ENCODE measurements at regions not wholly inside any gene's neighbourhood (a gene's known extent, or its start where the extent isn't known, plus 50 kb on each side); places are given as distances from the start of the nearest gene placed in this dataset.

DNA sequence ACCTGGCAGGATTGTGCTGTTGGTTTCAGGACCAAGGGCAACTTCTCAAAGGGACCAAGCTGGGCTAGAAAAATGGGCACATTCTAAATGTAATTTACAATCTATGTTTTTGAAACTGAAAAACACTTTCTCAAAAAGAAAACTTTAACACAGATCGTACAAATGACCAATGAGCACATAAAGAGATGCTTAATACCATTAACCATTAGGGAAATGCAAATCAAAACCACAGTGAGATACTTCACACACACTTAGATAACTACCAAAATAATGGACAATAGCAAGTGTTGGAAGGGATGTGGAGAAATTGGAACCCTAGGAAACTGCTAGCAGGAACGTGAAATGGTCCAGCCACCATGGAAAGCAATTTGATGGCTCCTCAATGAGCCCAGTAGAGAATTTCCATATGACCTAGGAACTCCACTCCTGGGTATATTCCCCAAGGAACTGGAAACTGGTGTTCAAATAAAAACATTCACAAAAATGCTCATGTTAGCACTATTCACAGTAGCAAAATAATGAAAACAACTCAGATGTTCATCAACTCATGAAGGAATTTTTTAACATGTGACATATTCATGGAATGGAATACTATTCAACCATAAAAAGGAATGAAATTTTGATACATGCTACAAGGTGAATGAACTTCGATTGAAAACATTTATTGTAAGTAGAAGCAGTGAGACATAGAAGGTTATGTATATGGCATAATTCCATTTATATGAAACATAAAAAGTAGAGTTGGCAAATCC is 288.3 kb upstream of the NR2F2 start:
- no peak overlapping the region for H3K27ac Mint-ChIP-seq (ENCODE audit: low read depth, unreplicated experiment)
- no peaks in the 10 kb centered on the region for H3K4me1 Mint-ChIP-seq (ENCODE audit: insufficient read depth, unreplicated experiment)
- H3K36me3 Mint-ChIP-seq (ENCODE audit: insufficient read depth, unreplicated experiment), result no peaks in the 10 kb centered on the region
- H3K27me3 Mint-ChIP-seq (ENCODE audit: insufficient read depth, unreplicated experiment), result no peaks in the 10 kb centered on the region
- intact Hi-C loops (cut with micrococcal nuclease), result no loop called here
- no peaks in the 10 kb centered on the region for H3K9me3 Mint-ChIP-seq (ENCODE audit: unreplicated experiment)
- DNase-seq (ENCODE audit: unreplicated experiment), result no peak
- TF ChIP-seq, protein P1, sequence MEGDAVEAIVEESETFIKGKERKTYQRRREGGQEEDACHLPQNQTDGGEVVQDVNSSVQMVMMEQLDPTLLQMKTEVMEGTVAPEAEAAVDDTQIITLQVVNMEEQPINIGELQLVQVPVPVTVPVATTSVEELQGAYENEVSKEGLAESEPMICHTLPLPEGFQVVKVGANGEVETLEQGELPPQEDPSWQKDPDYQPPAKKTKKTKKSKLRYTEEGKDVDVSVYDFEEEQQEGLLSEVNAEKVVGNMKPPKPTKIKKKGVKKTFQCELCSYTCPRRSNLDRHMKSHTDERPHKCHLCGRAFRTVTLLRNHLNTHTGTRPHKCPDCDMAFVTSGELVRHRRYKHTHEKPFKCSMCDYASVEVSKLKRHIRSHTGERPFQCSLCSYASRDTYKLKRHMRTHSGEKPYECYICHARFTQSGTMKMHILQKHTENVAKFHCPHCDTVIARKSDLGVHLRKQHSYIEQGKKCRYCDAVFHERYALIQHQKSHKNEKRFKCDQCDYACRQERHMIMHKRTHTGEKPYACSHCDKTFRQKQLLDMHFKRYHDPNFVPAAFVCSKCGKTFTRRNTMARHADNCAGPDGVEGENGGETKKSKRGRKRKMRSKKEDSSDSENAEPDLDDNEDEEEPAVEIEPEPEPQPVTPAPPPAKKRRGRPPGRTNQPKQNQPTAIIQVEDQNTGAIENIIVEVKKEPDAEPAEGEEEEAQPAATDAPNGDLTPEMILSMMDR (IDR thresholded peaks at IDR 0.05; ENCODE audit: unreplicated experiment), result no peak
- ChIA-PET POLR2A (no interaction called here), CTCF (no interaction called here)
- H3K4me3 Mint-ChIP-seq (ENCODE audit: unreplicated experiment), result no peak overlapping the region
- BruUV-seq (replicated peaks), result no TSS peak

DNA sequence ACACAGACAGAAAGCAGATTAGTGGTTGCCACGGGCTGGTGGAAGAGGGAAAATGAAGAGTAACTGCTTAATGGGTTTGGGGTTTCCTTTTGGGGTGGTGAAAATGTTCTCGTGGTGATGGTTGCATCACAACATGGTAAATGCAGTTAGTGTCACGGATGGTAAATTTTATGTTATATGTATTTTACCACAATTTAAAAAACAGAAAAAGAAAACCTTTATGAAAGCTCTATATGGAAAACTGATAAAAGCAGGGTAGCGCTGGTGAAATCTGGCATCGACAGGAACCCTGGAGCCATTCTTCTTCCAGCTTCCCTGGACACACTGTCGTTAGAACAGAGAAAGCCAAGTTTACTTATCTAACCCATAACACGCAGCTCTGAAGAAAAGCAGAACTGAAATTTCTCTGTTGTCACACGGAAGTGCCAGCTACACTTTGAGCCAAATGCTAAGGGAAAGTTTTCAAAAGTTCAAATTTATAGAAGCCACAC is 287.7 kb upstream of the NR2F2 start:
- CTCF ChIA-PET, result no interaction called here
- no TSS peak for BruUV-seq (replicated peaks)

DNA sequence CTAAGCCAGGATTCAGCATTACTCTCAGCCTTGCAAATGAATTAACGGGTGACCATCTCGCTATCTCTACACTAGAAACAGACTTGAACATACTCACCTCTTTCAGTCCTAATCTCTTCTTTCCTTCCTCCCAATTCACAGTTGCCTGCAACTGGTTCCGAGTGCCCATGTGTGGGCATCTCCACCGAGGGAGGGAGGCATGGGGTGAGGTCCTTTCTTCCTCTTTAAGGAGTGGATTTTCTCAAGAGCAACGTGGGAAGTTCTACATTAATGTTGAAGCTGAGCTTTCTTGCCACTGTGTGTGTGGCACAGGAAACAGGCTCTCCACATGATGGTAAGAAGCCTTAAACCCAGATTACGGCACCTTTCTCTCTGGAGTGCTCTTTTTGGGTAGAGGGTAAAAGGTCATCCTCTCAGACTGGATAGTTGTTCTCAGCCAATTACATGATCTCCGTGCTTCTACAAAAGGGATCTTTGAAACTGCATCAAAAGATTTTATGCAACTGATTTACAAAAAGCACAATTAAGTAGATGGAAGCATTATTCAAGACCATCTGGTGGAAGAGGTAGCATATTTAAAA is 286.8 kb upstream of the NR2F2 start:
- POLR2A ChIA-PET, result no interaction called here
- no peak overlapping the region for H3K4me3 Mint-ChIP-seq (ENCODE audit: unreplicated experiment)
- no peaks in the 10 kb centered on the region for H3K27me3 Mint-ChIP-seq (ENCODE audit: insufficient read depth, unreplicated experiment)
- no peak for DNase-seq (ENCODE audit: unreplicated experiment)
- BruUV-seq (replicated peaks), result no TSS peak
- intact Hi-C loops (cut with micrococcal nuclease), result no loop called here
- no peaks in the 10 kb centered on the region for H3K36me3 Mint-ChIP-seq (ENCODE audit: insufficient read depth, unreplicated experiment)
- CTCF ChIA-PET, result no interaction called here
- no peaks in the 10 kb centered on the region for H3K4me1 Mint-ChIP-seq (ENCODE audit: insufficient read depth, unreplicated experiment)
- no peak overlapping the region for H3K27ac Mint-ChIP-seq (ENCODE audit: low read depth, unreplicated experiment)
- H3K9me3 Mint-ChIP-seq (ENCODE audit: unreplicated experiment), result no peaks in the 10 kb centered on the region
- TF ChIP-seq, protein P1 (IDR thresholded peaks at IDR 0.05; ENCODE audit: unreplicated experiment), result no peak

More for the DNA sequence above, 287.7 kb upstream of the NR2F2 start:
- H3K4me3 Mint-ChIP-seq (ENCODE audit: unreplicated experiment), result no peak overlapping the region
- DNase-seq (ENCODE audit: unreplicated experiment), result no peak
- no peaks in the 10 kb centered on the region for H3K27me3 Mint-ChIP-seq (ENCODE audit: insufficient read depth, unreplicated experiment)
- intact Hi-C loops (cut with micrococcal nuclease), result no loop called here
- H3K36me3 Mint-ChIP-seq (ENCODE audit: insufficient read depth, unreplicated experiment), result no peaks in the 10 kb centered on the region
- TF ChIP-seq, protein P1 (IDR thresholded peaks at IDR 0.05; ENCODE audit: unreplicated experiment), result no peak
- H3K4me1 Mint-ChIP-seq (ENCODE audit: insufficient read depth, unreplicated experiment), result no peaks in the 10 kb centered on the region
- no peak overlapping the region for H3K27ac Mint-ChIP-seq (ENCODE audit: low read depth, unreplicated experiment)
- POLR2A ChIA-PET, result no interaction called here
- no peaks in the 10 kb centered on the region for H3K9me3 Mint-ChIP-seq (ENCODE audit: unreplicated experiment)

DNA sequence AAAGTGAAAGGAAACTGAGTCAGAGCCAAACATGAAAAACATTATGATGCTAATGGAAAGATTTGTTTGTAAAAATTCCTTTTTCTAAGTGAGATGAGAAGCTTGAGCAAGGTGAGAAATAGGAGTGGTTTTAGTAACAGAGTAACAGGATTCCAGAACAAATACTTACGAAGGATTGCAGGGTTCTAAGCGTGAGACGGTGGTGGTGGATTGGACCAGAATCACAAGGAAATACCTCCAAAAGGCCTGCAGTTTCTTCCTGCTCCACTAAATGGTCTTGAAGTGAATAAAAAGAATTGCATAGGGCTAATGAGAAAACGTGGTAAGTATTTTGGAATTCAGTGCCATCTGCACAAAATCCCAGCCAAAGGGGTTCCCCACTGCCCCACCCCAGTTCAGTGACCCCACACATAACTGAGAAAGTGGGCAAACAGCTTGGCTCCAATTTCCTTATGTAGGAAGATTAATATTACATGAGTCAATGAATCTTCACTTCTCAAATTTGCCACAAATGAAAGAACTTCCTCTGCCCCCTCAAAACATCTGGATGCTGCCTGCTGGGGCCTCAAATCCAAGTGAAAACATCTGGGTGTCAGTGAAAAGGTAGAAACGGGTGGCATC is 283.8 kb upstream of the NR2F2 start:
- POLR2A ChIA-PET, result no interaction called here

More for the DNA sequence above, 283.8 kb upstream of the NR2F2 start:
- no TSS peak for BruUV-seq (replicated peaks)
- Mint-ChIP-seq H3K4me3 (ENCODE audit: unreplicated experiment) (no peak overlapping the region), H3K9me3 (ENCODE audit: unreplicated experiment) (no peaks in the 10 kb centered on the region), H3K27ac (ENCODE audit: low read depth, unreplicated experiment) (no peak overlapping the region), H3K36me3 (ENCODE audit: insufficient read depth, unreplicated experiment) (no peaks in the 10 kb centered on the region), H3K4me1 (ENCODE audit: insufficient read depth, unreplicated experiment) (no peaks in the 10 kb centered on the region), H3K27me3 (ENCODE audit: insufficient read depth, unreplicated experiment) (no peaks in the 10 kb centered on the region)
- intact Hi-C loops (cut with micrococcal nuclease), result no loop called here
- TF ChIP-seq, protein P1 (IDR thresholded peaks at IDR 0.05; ENCODE audit: unreplicated experiment), result no peak
- CTCF ChIA-PET, result interaction anchor here (0.7 kb wide), 1 partner anchor 59 kb away, joined by 3 read pairs; no protein-coding TSS in a partner anchor
- no peak for DNase-seq (ENCODE audit: unreplicated experiment)

All from MCF 10A (cell line).